GM18870 (cell line): ENCODE measurements at regions not wholly inside any gene's neighbourhood (a gene's known extent, or its start where the extent isn't known, plus 50 kb on each side); places are given as distances from the start of the nearest gene placed in this dataset.
A peak's percentile ranks its signal among the peaks of the same experiment; 100 is the strongest.
"Not testable (repeated sequence)": the region's sequence is repeated elsewhere in the genome, so short reads cannot be mapped to it uniquely, and the experiment has no call there.

ENCODE experiments used
- ATAC-seq: cut with Tn5 transposase; IDR thresholded peaks from one replicate; pipeline ENCODE4 v1.9.1; 2021; ENCODE audit warnings: moderate library complexity; ENCODE audit not compliant: unreplicated experiment

GRCh38 chr6:96743496-96743895 lies 93.8 kb downstream of the GPR63 start:
- ATAC-seq, result no peak

- no peak for ATAC-seq
These were observed 94.6 kb downstream of the GPR63 start for GRCh38 chr6:96742702-96743101.

- no peak for ATAC-seq
These were observed 101.9 kb downstream of the GPR63 start for GRCh38 chr6:96735332-96735731.

GRCh38 chr6:96727144-96727543 lies 110.1 kb downstream of the GPR63 start:
- ATAC-seq, result peak; percentile 75

- no peak for ATAC-seq
These were observed 112.0 kb downstream of the GPR63 start for GRCh38 chr6:96725296-96725695.

GRCh38 chr6:96724641-96725040 lies 112.6 kb downstream of the GPR63 start:
- no peak for ATAC-seq

GRCh38 chr6:96723362-96723761 lies 113.9 kb downstream of the GPR63 start:
- ATAC-seq, result no peak

- ATAC-seq, result no peak
These were observed 116.0 kb downstream of the GPR63 start for GRCh38 chr6:96721227-96721626.

GRCh38 chr6:96716221-96716620 lies 121.1 kb downstream of the GPR63 start:
- ATAC-seq, result no peak

GRCh38 chr6:96715608-96716007 lies 121.7 kb downstream of the GPR63 start:
- no peak for ATAC-seq

- ATAC-seq, result no peak
These were observed 132.6 kb downstream of the GPR63 start for GRCh38 chr6:96704713-96705112.

GRCh38 chr6:96702626-96703025 lies 134.7 kb downstream of the GPR63 start:
- no peak for ATAC-seq

- no peak for ATAC-seq
These were observed 136.4 kb downstream of the GPR63 start for GRCh38 chr6:96700915-96701314.

GRCh38 chr6:96694429-96694828 lies 131.5 kb downstream of the FHL5 start:
- ATAC-seq, result not testable (repeated sequence)

GRCh38 chr6:96687121-96687520 lies 124.2 kb downstream of the FHL5 start:
- no peak for ATAC-seq

GRCh38 chr6:96685702-96686101 lies 122.8 kb downstream of the FHL5 start:
- no peak for ATAC-seq

- no peak for ATAC-seq
These were observed 121.0 kb downstream of the FHL5 start for GRCh38 chr6:96683819-96684528.

- ATAC-seq, result no peak
These were observed 119.1 kb downstream of the FHL5 start for GRCh38 chr6:96682017-96682416.

- ATAC-seq, result no peak
These were observed 112.7 kb downstream of the FHL5 start for GRCh38 chr6:96675597-96675996.
